ENCODE measurements at regions not wholly inside any gene's neighbourhood (a gene's known extent, or its start where the extent isn't known, plus 50 kb on each side); places are given as distances from the start of the nearest gene placed in this dataset.

DNA sequence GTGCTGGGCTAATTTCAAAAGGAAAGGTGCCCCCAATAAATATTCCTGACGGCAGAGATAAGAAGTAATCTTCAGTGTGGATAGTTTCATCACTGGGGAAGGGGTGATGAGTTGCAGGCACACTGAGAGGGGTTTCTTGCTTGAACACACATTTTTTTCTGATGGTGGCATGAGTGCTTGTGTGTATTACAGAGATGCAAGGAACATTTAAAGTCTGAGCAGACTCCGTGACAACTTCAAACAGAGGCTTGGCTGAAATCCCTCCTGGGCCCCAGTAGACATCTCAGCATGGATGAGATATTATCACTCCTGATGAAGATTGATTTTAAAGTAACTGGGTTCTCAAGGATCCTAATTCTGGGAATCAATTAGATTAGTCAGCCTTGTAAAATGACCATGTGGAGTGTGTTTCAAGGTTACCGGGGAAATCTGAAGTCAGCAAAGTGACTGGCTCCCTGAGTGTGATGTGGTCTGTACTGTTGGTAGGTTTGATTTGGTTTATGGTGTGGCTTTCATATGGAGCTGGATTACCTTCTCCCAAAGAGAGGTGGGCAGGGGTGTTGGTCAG lies 435.8 kb upstream of the EEF2KMT start:
- Histone ChIP-seq H2BK5ac (ENCODE audit: low read depth, low read length, poor library complexity, severe bottlenecking) (no peak overlapping the region), H3K23ac (ENCODE audit: low read depth, low read length) (no peak overlapping the region), H3K79me1 (ENCODE audit: low read depth in 1 of 2, low read length in 2 of 2) (no peaks in the 10 kb centered on the region), H2AK9ac (replicated peaks; ENCODE audit: low read depth, low read length, poor library complexity) (no peak overlapping the region), H4K91ac (ENCODE audit: insufficient read depth, low read depth, low read length) (no peak overlapping the region), H2BK15ac (ENCODE audit: low read depth, low read length) (no peak overlapping the region), H2AFZ (replicated peaks; ENCODE audit: low read length, poor library complexity) (no peak overlapping the region), H3K9me1 (ENCODE audit: insufficient read depth, low read length) (no peaks in the 10 kb centered on the region), H4K5ac (ENCODE audit: low read depth, low read length) (no peak overlapping the region), H3K4me2 (ENCODE audit: low read depth, low read length) (no peak overlapping the region), H3K4me1 (ENCODE audit: control insufficient read depth, insufficient read depth, low read length) (no peaks in the 10 kb centered on the region), H3K4me3 (ENCODE audit: insufficient read depth, low read depth, low read length) (no peak overlapping the region), H3K36me3 (ENCODE audit: control insufficient read depth, insufficient read depth, low read length) (no peaks in the 10 kb centered on the region), H2AK5ac (ENCODE audit: low read depth, low read length) (no peak overlapping the region), H3K27ac (ENCODE audit: insufficient read depth, low read length) (no peak overlapping the region), H4K8ac (ENCODE audit: low read depth in 2 of 2, low read length in 2 of 2) (no peak overlapping the region), H2BK120ac (ENCODE audit: low read depth, low read length) (no peak overlapping the region), H3K4ac (ENCODE audit: low read depth, low read length) (no peak overlapping the region), H3K56ac (ENCODE audit: extremely low read depth, insufficient read depth, low read length) (no peak overlapping the region), H4K20me1 (ENCODE audit: insufficient read depth, low read length) (no peaks in the 10 kb centered on the region), H2BK20ac (ENCODE audit: low read depth, low read length) (no peak overlapping the region), H3K27me3 (ENCODE audit: control insufficient read depth, insufficient read depth, low read length) (no peaks in the 10 kb centered on the region), H3K14ac (replicated peaks; ENCODE audit: low read depth, low read length) (no peak overlapping the region), H3K18ac (ENCODE audit: low read depth, low read length) (no peak overlapping the region), H3K9me3 (ENCODE audit: control insufficient read depth, insufficient read depth, low read length) (peaks cover 20% of the 10 kb centered on the region), H3K9ac (ENCODE audit: low read depth, low read length) (no peak overlapping the region)
- dilution Hi-C loops (cut with HindIII; ENCODE audit: low sequenced_read_pairs, unreplicated experiment) (no loop called here), in situ Hi-C loops (cut with MboI; ENCODE audit: low sequenced_read_pairs) (no loop called here), intact Hi-C loops (cut with micrococcal nuclease) (no loop called here)
- no CpG with 5 or more reads among the region's 3 CpGs for WGBS, 2 experiments (ENCODE audit: extremely low coverage in 2 of 2, insufficient read length in 1 of 2)
- ChIA-PET POLR2A (ENCODE audit: unreplicated experiment) (no interaction called here), CTCF (interaction anchor here (0.5 kb wide), 1 partner anchor 394 kb away, joined by 9 read pairs; no protein-coding TSS in a partner anchor)
- ATAC-seq (ENCODE audit: low read depth) (no peak), DNase-seq (no peak)
- TF ChIP-seq MAZ (IDR thresholded peaks at IDR 0.05; ENCODE audit: borderline replicate concordance, low read depth, low read length) (no peak), MXI1 (IDR thresholded peaks at IDR 0.05; ENCODE audit: borderline replicate concordance, low read depth, low read length) (no peak), SMC3 (IDR thresholded peaks at IDR 0.05; ENCODE audit: low read depth, low read length) (no peak), FOS (IDR thresholded peaks at IDR 0.05; ENCODE audit: low read depth, low read length) (no peak), BHLHE40 (IDR thresholded peaks at IDR 0.05; ENCODE audit: low read depth, low read length) (no peak), RAD21 (IDR thresholded peaks at IDR 0.05; ENCODE audit: low read length) (no peak), RFX5 (IDR thresholded peaks at IDR 0.05; ENCODE audit: low read depth, low read length) (no peak), MAFK (IDR thresholded peaks at IDR 0.05; ENCODE audit: low read depth, low read length) (no peak), POLR2A (IDR thresholded peaks at IDR 0.05; ENCODE audit: low read depth, low read length) (no peak)
- TF ChIP-seq, protein P1, sequence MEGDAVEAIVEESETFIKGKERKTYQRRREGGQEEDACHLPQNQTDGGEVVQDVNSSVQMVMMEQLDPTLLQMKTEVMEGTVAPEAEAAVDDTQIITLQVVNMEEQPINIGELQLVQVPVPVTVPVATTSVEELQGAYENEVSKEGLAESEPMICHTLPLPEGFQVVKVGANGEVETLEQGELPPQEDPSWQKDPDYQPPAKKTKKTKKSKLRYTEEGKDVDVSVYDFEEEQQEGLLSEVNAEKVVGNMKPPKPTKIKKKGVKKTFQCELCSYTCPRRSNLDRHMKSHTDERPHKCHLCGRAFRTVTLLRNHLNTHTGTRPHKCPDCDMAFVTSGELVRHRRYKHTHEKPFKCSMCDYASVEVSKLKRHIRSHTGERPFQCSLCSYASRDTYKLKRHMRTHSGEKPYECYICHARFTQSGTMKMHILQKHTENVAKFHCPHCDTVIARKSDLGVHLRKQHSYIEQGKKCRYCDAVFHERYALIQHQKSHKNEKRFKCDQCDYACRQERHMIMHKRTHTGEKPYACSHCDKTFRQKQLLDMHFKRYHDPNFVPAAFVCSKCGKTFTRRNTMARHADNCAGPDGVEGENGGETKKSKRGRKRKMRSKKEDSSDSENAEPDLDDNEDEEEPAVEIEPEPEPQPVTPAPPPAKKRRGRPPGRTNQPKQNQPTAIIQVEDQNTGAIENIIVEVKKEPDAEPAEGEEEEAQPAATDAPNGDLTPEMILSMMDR (conservative IDR thresholded peaks at IDR 0.05; ENCODE audit: low read depth, low read length) = no peak
- TF ChIP-seq, protein P2, sequence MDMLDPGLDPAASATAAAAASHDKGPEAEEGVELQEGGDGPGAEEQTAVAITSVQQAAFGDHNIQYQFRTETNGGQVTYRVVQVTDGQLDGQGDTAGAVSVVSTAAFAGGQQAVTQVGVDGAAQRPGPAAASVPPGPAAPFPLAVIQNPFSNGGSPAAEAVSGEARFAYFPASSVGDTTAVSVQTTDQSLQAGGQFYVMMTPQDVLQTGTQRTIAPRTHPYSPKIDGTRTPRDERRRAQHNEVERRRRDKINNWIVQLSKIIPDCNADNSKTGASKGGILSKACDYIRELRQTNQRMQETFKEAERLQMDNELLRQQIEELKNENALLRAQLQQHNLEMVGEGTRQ (IDR thresholded peaks at IDR 0.05; ENCODE audit: low read depth, low read length) = no peak
- BruUV-seq (replicated peaks) = no TSS peak
